Upper lobe of left lung (tissue), 6 donors: ENCODE measurements at regions not wholly inside any gene's neighbourhood (a gene's known extent, or its start where the extent isn't known, plus 50 kb on each side); places are given as distances from the start of the nearest gene placed in this dataset.

ENCODE experiments used
- ATAC-seq, 2 donors: fragments of 200-7000 bp; cut with Tn5 transposase; one replicate each; pipeline ENCODE4 v1.9.1; 2022; ENCODE audit warnings: mild to moderate bottlenecking in 2 of 2, moderate library complexity in 2 of 2; ENCODE audit not compliant: low FRiP score in 2 of 2
- DNase-seq, 2 donors: peaks; one replicate each; pipeline ENCODE4 v3.0.0-alpha.2; 2019 to 2020
- H3K27ac ChIP-seq, 4 donors: fragments of 200-600 bp; sonication (generic); one replicate each; pipeline ENCODE4 v1.5.1; 2016 to 2019
- H3K27me3 ChIP-seq, 4 donors: fragments of 200-600 bp; sonication (generic); one replicate each; pipeline ENCODE4 v1.5.1; 2017 to 2019
- H3K36me3 ChIP-seq, 4 donors: fragments of 200-600 bp; sonication (generic); one replicate each; pipeline ENCODE4 v1.5.1; 2016 to 2019
- H3K4me1 ChIP-seq, 4 donors: fragments of 200-600 bp; sonication (generic); one replicate each; pipeline ENCODE4 v1.5.1; 2018 to 2019
- H3K4me3 ChIP-seq, 4 donors: fragments of 200-600 bp; sonication (generic); one replicate each; pipeline ENCODE4 v1.5.1; 2017 to 2019; ENCODE audit warnings: mild to moderate bottlenecking in 2 of 4, moderate library complexity in 1 of 4
- H3K9me3 ChIP-seq, 4 donors: fragments of 200-600 bp; sonication (generic); one replicate each; pipeline ENCODE4 v1.5.1; 2018 to 2019
- EP300 ChIP-seq, 4 donors: sonication (generic); formaldehyde crosslinking; IDR thresholded peaks; one replicate each; pipeline ENCODE4 v1.5.1; 2017; ENCODE audit warnings: antibody characterized with exemption in 4 of 4, control low read depth in 2 of 4
- POLR2A ChIP-seq, 4 donors: fragments of 450-650 bp; IDR thresholded peaks; one replicate each; pipeline ENCODE4 v1.5.1; 2016 to 2017; ENCODE audit warnings: antibody characterized with exemption in 4 of 4, mild to moderate bottlenecking in 2 of 4
- POLR2AphosphoS5 ChIP-seq, 2 donors: sonication (generic); formaldehyde crosslinking; IDR thresholded peaks; one replicate each; pipeline ENCODE4 v1.5.1; 2017; ENCODE audit warnings: antibody characterized with exemption in 2 of 2
- WGBS, 2 donors: methylation state at CpG; one replicate each; pipeline ENCODE4 v1.1.5; 2017 to 2018; 5-methylcytosine and 5-hydroxymethylcytosine counted together
- TF ChIP-seq, protein P1 (sequence below), 6 experiments: fragments of 450-650 bp in 4 of 6; fragments of 200-600 bp in 2 of 6; sonication (generic) in 2 of 6; IDR thresholded peaks; one replicate each; pipeline ENCODE4 v1.5.1; 2016 to 2019; ENCODE audit warnings: antibody characterized with exemption in 6 of 6
- donor health status: DM: no; HTN: no; CAD: no; lungs with moderate emphysema.
- donor health status: DM: no; HTN: yes; CAD: no; lungs with severe emphysema.

DNA sequence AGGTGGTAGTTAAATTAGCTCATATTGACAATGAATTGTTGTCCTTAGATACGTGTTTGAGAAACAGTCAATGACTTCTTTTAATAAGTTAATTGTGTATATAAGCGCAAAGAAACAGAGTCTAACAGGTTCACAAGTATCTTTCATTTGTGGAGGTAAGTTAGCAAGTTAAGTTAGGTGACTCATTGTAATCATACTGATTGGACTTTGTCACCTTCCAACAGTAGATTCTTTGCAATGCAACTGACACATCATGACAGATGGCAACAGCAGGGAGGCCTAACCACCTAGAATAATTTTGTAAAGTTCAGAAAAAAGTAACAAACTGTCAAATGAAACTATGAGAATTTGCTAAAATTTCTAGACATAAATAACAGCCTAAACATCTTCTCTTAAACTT lies 207.6 kb upstream of the PITX2 start:
- ATAC-seq (no peak), DNase-seq (no peak)
- Histone ChIP-seq H3K4me1 (no peaks in the 10 kb centered on the region), H3K27me3 (no peaks in the 10 kb centered on the region), H3K4me3 (no peak overlapping the region), H3K27ac (no peak overlapping the region), H3K36me3 (no peaks in the 10 kb centered on the region), H3K9me3 (no peaks in the 10 kb centered on the region)
- TF ChIP-seq POLR2AphosphoS5 (IDR thresholded peaks at IDR 0.05) = no peak
- TF ChIP-seq EP300 (IDR thresholded peaks at IDR 0.05) = no peak
- TF ChIP-seq, protein P1, sequence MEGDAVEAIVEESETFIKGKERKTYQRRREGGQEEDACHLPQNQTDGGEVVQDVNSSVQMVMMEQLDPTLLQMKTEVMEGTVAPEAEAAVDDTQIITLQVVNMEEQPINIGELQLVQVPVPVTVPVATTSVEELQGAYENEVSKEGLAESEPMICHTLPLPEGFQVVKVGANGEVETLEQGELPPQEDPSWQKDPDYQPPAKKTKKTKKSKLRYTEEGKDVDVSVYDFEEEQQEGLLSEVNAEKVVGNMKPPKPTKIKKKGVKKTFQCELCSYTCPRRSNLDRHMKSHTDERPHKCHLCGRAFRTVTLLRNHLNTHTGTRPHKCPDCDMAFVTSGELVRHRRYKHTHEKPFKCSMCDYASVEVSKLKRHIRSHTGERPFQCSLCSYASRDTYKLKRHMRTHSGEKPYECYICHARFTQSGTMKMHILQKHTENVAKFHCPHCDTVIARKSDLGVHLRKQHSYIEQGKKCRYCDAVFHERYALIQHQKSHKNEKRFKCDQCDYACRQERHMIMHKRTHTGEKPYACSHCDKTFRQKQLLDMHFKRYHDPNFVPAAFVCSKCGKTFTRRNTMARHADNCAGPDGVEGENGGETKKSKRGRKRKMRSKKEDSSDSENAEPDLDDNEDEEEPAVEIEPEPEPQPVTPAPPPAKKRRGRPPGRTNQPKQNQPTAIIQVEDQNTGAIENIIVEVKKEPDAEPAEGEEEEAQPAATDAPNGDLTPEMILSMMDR (IDR thresholded peaks at IDR 0.05) = no peak
- no peak for TF ChIP-seq POLR2A (IDR thresholded peaks at IDR 0.05)
- WGBS, 2 donors = 39 to 60% methylated on average over 2 of the region's 2 CpGs

DNA sequence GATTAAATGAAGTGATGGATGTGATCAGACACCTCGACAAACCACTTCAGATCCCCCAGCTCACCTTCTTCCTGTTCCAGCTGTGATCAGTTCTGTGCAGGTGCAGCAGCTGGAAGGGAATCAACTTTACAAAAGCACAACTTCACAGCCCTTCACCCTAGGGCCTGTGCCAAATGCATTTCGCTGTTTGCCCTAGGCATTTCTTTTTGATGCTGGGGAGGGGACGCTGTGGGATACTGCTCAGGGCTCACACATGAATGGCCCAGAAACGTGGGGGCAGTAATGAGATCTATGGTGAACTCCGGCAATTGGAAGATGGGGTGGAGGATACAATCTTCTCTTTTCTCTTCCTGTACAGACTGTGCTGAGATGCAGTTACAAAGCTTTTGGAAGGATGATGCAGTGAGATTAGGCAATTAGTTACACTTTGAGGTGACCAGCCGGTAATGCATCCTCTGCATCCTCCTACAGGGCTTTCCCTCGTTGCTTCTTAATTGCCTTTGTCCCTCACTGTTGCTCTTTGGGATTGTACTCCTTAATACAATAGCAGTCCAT lies 215.1 kb upstream of the PITX2 start:
- WGBS, 2 donors = 42 to 64% methylated on average over 7 of the region's 7 CpGs
- ATAC-seq = no peak
- Histone ChIP-seq H3K27me3 (no peaks in the 10 kb centered on the region), H3K9me3 (no peaks in the 10 kb centered on the region), H3K27ac (no peak overlapping the region), H3K4me1 (no peaks in the 10 kb centered on the region), H3K36me3 (no peaks in the 10 kb centered on the region), H3K4me3 (no peak overlapping the region)
- TF ChIP-seq POLR2A (IDR thresholded peaks at IDR 0.05) = no peak
- TF ChIP-seq, protein P1 (IDR thresholded peaks at IDR 0.05) = no peak
- DNase-seq = no peak

DNA sequence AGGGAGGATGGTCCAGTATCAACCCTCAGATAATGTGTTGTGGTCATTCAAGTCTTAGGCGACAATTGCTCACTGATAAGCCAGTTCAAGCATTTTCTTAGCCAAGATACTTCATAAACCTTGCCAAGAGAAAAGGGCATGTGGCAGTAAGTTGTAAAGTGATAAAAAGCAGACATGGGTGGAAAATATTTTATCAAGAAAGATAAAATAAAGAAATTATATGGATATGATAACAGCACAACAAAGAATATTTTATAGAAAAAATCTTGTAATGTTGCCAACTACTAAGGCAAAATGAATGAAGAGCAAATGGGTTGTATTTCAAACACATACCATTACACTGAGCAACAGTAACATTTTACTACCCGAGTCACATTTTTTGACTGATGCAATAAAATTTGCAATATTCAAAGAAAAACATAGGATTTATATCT lies 217.4 kb upstream of the PITX2 start:
- no peak for TF ChIP-seq EP300 (IDR thresholded peaks at IDR 0.05)
- TF ChIP-seq, protein P1 (IDR thresholded peaks at IDR 0.05) = no peak
- TF ChIP-seq POLR2A (IDR thresholded peaks at IDR 0.05) = no peak
- no peak for TF ChIP-seq POLR2AphosphoS5 (IDR thresholded peaks at IDR 0.05)
- Histone ChIP-seq H3K9me3 (no peaks in the 10 kb centered on the region), H3K4me3 (no peak overlapping the region), H3K27ac (no peak overlapping the region), H3K27me3 (no peaks in the 10 kb centered on the region), H3K36me3 (no peaks in the 10 kb centered on the region), H3K4me1 (no peaks in the 10 kb centered on the region)
- ATAC-seq (no peak), DNase-seq (no peak)
- 72 to 75% methylated on average over 2 of the region's 2 CpGs for WGBS, 2 donors

DNA sequence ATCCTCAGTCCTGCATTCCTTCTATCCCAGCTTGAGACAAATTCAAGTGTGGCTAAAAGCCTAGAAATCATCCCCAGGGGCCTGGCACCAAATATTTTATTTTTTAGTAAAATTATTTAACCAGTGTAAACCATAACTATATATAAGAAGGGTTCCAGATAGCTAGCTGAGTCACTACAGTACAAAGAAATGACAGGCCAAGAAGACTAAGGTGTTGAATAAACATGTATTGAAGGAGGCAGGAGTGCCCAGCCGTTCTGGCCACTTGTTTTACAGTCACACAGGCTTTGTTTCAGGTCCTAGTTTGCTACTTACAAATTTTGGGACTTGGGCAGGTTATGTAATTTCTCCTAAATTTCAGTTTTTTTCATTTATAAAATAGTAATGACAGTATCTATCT lies 225.9 kb upstream of the PITX2 start:
- no peak for TF ChIP-seq POLR2A (IDR thresholded peaks at IDR 0.05)
- TF ChIP-seq, protein P1 (IDR thresholded peaks at IDR 0.05) = no peak
- no peak for TF ChIP-seq POLR2AphosphoS5 (IDR thresholded peaks at IDR 0.05)
- TF ChIP-seq EP300 (IDR thresholded peaks at IDR 0.05) = no peak
- DNase-seq (no peak), ATAC-seq (no peak)
- WGBS, 2 donors = 29 to 42% methylated on average over 1 of the region's 1 CpG
- Histone ChIP-seq H3K4me1 (no peaks in the 10 kb centered on the region), H3K27me3 (no peaks in the 10 kb centered on the region), H3K4me3 (no peak overlapping the region), H3K36me3 (no peaks in the 10 kb centered on the region), H3K27ac (no peak overlapping the region), H3K9me3 (no peaks in the 10 kb centered on the region)

DNA sequence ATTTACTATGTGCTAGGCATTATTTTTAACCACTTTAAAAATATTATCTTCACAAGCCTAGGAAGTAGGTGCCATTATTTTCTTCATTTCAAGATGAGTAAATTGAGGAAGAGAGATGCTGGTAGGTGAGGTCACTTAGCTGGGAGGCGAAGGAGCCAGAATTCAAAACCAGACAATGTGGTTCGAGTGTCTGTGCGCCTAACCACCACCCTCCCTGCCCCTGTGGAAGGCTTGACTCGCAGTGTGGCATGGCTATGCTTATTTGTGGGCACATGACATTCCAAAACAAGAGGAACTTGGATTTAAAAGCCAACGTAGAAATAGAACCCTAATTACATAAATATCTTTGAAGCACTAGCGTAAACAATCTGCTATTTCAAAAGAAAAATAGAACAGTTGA lies 226.6 kb upstream of the PITX2 start:
- Histone ChIP-seq H3K27ac (no peak overlapping the region), H3K9me3 (no peaks in the 10 kb centered on the region), H3K36me3 (no peaks in the 10 kb centered on the region), H3K4me1 (no peaks in the 10 kb centered on the region), H3K27me3 (no peaks in the 10 kb centered on the region), H3K4me3 (no peak overlapping the region)
- TF ChIP-seq EP300 (IDR thresholded peaks at IDR 0.05) = no peak
- TF ChIP-seq, protein P1 (IDR thresholded peaks at IDR 0.05) = no peak
- TF ChIP-seq POLR2A (IDR thresholded peaks at IDR 0.05) = no peak
- TF ChIP-seq POLR2AphosphoS5 (IDR thresholded peaks at IDR 0.05) = no peak
- DNase-seq (no peak), ATAC-seq (no peak)
- 69 to 73% methylated on average over 6 of the region's 6 CpGs for WGBS, 2 donors
